ENCODE measurements at regions not wholly inside any gene's neighbourhood (a gene's known extent, or its start where the extent isn't known, plus 50 kb on each side); places are given as distances from the start of the nearest gene placed in this dataset.

- no peak for DNase-seq
Measured at GRCh38 chr2:133952420-133952819, 301.5 kb upstream of the MGAT5 start.

- DNase-seq, result no peak
Measured at GRCh38 chr2:133952896-133953295, 301.0 kb upstream of the MGAT5 start.

- no peak for DNase-seq
Measured at GRCh38 chr2:133953524-133953923, 300.3 kb upstream of the MGAT5 start.

- no peak for DNase-seq
Measured at GRCh38 chr2:133954636-133955035, 299.2 kb upstream of the MGAT5 start.

- DNase-seq, result no peak
Measured at GRCh38 chr2:133955169-133955568, 298.7 kb upstream of the MGAT5 start.

GRCh38 chr2:133956434-133956935, 297.4 kb upstream of the MGAT5 start:
- DNase-seq, result no peak

DNA sequence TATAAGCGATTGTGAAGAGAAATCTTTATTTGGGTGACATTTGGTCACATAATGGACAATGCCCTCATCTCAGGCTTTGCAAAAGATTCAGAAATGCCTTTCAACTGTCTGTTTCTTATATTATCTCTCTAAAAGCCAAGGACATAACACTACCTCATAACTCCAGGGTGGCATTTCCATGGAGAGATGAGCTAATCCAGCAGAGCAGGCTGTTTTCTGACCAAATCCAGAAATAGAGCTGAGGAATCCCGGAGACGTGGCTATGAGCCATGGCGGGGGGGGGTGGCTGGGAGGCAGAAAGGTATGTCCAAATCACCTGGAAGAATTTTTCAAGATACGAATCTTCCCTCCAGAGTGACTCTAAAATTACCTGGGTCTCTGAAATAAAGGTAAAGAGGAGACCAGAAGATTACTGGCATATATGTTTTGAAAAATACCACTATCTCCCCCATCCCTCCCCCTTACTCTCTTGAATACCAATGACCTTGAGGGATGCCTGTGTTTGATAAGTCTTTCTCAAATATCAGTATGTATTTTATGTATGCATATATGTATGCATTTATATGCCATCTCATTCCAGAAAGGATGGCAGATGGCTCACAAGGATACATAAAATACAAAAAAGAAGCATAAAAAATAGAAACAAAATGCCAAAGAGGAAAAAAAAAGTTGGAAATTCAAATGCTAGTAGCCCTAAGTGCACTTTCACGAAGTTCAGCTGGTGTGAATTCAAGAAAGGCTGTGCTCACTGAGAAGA, 296.0 kb upstream of the MGAT5 start:
- no peak for DNase-seq

DNA sequence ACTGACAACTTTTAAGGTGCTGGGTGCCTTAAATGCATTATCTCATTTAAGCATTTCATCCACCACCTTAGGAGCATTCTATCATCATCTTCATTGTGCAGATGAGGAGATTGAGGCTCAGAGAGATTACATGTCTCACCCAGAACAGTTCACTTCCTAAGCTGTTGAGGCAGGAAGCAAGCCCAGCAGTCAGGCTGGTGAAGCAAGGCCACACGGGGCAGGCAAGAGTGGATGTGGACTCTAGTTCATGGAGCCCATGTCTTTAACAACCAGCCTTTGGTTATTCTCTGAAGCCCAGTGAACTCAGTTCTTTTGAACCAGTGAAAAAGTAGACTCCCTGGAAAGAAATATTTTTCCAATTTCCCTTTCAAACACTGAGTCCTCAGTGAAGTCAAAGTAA, 294.8 kb upstream of the MGAT5 start:
- no peak for DNase-seq

DNA sequence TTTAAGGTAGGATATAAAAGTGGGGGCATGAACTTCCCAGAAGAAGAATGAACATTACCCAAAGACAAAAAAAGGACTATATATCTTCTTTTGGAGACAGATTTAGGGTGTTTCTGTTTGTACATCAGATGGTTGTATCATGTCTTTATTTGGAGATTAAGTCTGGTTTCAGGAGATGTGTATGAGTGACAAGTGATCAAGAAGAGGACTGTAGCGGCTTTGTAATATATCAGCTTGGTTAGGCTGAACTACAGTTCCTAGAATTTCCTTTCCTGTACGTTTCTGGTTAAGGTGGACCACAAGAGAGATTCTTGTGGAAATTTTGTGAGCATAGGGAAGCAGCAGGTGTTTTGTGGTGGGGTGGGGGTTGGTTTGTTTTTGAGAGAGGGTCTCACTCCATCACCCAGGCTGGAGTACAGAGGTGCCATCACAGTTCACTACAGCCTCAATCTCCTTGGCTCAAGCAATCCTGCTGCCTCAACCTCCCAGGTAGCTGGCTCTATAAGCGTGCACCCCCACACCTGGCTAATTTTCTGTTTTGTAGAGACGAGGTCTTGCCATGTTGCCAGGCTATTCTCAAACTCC, 287.1 kb upstream of the MGAT5 start:
- DNase-seq, result no peak

DNA sequence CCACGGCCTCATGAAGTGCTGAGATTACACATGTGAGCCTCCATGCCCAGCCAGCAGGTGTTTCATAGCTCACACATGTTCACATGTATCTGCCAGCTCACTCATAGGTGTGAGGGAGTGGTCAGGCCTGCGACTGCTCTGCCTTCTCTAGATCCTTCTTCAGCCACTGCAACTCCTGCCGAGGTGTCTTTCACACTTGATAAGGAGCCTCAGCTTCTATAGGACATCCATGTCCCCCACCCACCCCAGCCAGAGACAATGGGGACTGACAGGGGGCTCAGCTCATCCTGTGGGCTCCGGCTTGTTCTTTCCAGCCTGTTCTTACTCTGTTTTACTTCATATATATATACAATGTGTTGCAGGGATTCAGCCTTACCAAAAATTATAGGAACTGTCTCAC, 286.5 kb upstream of the MGAT5 start:
- no peak for DNase-seq

DNA sequence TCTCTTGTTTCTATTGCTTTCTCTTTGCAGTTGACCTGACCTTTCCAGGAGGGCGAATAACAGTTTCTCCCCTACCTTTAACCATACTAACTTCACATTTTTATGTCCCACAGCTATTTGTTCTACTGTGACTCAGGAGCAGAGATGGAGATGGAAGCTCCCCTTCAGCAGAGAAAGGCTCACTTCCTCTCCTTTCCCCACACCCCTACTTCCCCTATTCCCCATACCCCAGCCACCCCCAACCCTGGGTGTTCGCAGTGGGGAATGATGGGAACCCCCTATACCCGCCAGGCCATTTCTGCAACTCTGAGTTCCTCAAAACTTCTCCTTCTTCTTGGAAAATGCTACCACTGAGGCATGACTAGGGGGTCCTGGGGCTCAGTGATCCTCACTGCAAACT, 285.4 kb upstream of the MGAT5 start:
- DNase-seq, result no peak

DNA sequence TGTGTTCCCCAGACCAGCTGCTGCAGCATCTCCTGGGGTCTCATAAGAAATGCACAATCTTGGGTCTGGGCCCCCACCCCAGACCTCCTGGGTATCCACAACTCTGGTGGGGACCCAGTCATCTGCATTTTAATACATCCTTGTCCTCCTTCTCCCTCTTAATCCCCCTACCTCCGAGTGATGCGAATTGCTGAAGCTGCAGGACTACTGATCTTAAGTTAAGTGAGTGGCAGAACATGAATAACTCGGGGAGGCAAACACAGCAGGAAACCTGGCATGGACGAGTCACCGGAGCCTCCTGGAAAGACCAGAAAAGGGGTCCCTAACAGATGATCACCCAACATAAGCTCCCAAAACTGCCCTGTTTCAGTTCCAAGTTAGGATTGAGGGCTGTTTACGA, 283.2 kb upstream of the MGAT5 start:
- DNase-seq, result no peak

- no peak for DNase-seq
Measured at GRCh38 chr2:133972297-133972696, 281.6 kb upstream of the MGAT5 start.

DNA sequence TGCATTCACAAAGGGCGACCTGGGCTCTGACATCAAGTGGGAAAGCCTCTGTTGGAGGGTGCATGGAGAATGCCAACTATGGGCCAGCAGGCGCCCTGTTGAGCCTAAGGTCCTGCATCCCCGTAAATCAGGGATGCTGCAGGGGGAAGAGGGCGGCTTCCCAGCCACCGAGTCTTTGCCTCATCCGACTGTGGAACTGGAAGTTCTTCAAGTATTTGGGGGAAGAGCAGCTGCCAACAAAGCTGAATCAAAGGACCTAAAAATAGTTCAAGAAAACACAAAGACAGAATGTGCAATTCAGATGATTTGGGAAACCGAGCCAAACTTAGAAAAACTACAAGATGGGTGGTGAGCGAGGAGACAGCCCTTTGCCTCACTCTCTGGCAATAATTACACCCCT, 281.1 kb upstream of the MGAT5 start:
- no peak for DNase-seq

- DNase-seq, result no peak
Measured at GRCh38 chr2:133974353-133974752, 279.5 kb upstream of the MGAT5 start.

DNA sequence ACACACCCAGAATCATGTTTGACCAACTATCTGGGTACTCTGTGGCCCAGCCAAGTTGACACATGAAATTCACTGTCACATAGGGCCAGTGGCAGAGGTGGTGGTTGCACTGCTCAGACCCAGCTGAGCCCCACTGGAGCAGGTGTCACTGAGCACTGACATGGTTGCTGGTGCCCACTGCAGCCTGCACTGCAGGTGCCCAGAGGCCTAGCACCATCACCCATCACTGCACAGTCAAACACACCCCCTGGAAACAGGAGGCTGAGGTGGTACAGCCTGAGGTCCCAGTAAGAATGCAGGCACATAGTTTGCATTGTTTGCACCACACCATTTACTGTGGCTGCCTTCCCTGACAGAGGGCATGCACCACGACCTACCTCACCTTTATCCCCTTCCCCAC, 278.7 kb upstream of the MGAT5 start:
- DNase-seq, result no peak

DNA sequence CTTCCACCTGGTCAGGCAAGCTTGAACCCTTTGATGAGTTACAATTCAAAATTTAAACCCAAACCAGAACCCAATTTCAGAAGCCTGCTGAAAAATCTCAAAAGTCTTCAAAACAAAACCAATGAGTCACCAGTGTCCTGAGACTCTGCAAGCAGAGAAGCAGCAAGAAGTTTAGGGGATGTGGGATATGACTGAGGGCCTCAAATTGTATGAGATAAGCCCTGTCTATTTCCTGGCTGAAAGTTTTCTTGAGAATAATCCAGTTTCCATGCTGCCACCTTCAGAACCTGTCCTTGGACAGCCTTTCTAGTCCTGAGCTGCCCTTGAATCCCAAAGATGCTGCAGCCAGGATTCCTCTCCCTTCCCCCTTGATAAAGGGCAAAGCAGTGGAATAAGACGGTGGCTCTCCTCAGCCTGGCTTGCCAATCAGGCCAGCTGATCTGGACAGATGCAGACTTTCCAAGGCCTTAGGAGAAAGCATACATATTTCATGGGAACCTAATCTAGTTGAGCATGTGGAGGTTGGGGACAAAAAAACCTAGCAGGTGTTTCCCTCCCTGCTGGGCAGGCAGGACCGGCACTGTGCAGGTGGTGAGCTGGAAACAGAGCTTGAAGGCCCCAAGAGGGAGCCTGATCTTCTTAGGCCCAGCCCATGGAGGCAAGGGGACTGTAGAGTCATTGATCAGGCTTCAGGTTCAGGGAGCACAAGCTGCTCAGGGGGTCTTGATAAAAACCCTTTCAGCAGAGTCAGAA, 278.0 kb upstream of the MGAT5 start:
- no peak for DNase-seq

DNA sequence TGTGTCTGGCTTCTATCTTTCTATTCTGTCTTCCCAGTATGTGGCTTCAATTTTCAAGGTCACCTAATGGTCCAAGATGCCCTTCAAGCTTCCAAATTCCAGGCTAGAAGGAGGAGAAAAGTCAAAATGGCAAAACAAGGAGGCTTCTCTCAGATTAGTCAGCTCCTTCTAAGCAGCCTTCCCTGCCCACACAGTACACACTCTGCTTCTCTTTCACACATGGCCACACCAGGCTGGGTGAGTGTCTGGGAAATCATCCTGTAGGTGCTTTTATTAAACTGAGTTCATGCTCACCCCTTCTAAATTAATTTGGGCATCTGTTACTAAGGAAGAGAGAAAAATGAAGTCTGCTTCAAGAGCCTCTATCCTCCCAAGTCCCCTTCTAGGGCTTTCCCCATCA, 277.2 kb upstream of the MGAT5 start:
- no peak for DNase-seq

GRCh38 chr2:133977405-133977804, 276.5 kb upstream of the MGAT5 start:
- no peak for DNase-seq

GRCh38 chr2:133982256-133982655, 271.6 kb upstream of the MGAT5 start:
- DNase-seq, result no peak

GRCh38 chr2:133985563-133985962, 268.3 kb upstream of the MGAT5 start:
- no peak for DNase-seq

- no peak for DNase-seq
Measured at GRCh38 chr2:133986081-133986837, 267.6 kb upstream of the MGAT5 start.
